HCT116 (cell line): ENCODE measurements at regions not wholly inside any gene's neighbourhood (a gene's known extent, or its start where the extent isn't known, plus 50 kb on each side); places are given as distances from the start of the nearest gene placed in this dataset.

ENCODE experiments used
- ATAC-seq: fragments of 200-7000 bp; cut with Tn5 transposase; 2 replicates; pipeline ENCODE4 v1.9.1; 2020; ENCODE audit warnings: mild to moderate bottlenecking, moderate library complexity
- BruUV-seq: library from RNA; stranded (reverse); fragments of 400-500 nt; replicated peaks from 2 replicates; lab custom pipeline; 2021; lab: Mats Ljungman, UMichigan
- CTCF ChIA-PET: fragments of 300-600 bp; sonication (Branson Sonifier 250); formaldehyde crosslinking; loops from one replicate; lab custom pipeline; 2021; ENCODE audit warnings: antibody characterized with exemption; lab: Charles Lee
- POLR2A ChIA-PET: fragments of 300-600, 350-600 bp; sonication (Branson Sonifier 250); formaldehyde crosslinking; loops from one replicate; lab custom pipeline; 2021; ENCODE audit warnings: antibody characterized with exemption; lab: Charles Lee
- RAD21 ChIA-PET, 2 experiments: fragments of 300-600 bp; sonication (Branson Sonifier 250); formaldehyde crosslinking; loops; one replicate each; lab custom pipeline; 2023; ENCODE audit warnings: low total read pairs in 2 of 2; ENCODE audit not compliant: uncharacterized antibody in 2 of 2, unreplicated experiment in 2 of 2, low non-redundant PET in 1 of 2; lab: Charles Lee
- DNase-seq: peaks from one replicate; pipeline ENCODE4 v3.0.0-alpha.2; 2010; ENCODE audit warnings: low read depth, low spot score
- H2AFZ ChIP-seq: fragments of 200-600 bp; shearing (Covaris generic), sonication (generic); 2 replicates; pipeline ENCODE4 v1.6.1; 2017; ENCODE audit warnings: low read depth, mixed run types, mixed read lengths, antibody characterized with exemption, low read length; ENCODE audit not compliant: poor library complexity, severe bottlenecking
- H3K27ac ChIP-seq: 2 replicates; pipeline ENCODE4 v1.5.1; 2012; ENCODE audit warnings: low read depth, low read length
- H3K27me3 ChIP-seq: fragments of 200-600 bp; sonication (generic); 2 replicates; pipeline ENCODE4 v1.6.1; 2016; ENCODE audit warnings: mixed run types, low read length, mixed read lengths; ENCODE audit not compliant: insufficient read depth
- H3K36me3 ChIP-seq, 2 experiments: fragments of 200-500 bp in 1 of 2; fragments of 200-600 bp in 1 of 2; sonication (Bioruptor generic) in 1 of 2; sonication (generic) in 1 of 2; 2 replicates each; pipeline versions ENCODE4 v1.5.1 to v1.6.1; 2014 to 2016; ENCODE audit warnings: low read length in 2 of 2, inconsistent platforms in 1 of 2, mixed read lengths in 1 of 2, mixed run types in 1 of 2; ENCODE audit not compliant: insufficient read depth in 2 of 2, control insufficient read depth in 1 of 2
- H3K4me1 ChIP-seq, 2 experiments: fragments of 200-600 bp in 1 of 2; sonication (generic) in 1 of 2; 2 replicates each; pipeline versions ENCODE4 v1.5.1 to v1.6.1; 2012 to 2017; ENCODE audit warnings: low read length in 2 of 2, inconsistent platforms in 1 of 2, mild to moderate bottlenecking in 1 of 2, mixed read lengths in 1 of 2, mixed run types in 1 of 2, moderate library complexity in 1 of 2; ENCODE audit not compliant: insufficient read depth in 2 of 2, control insufficient read depth in 1 of 2
- H3K4me2 ChIP-seq: fragments of 200-600 bp; sonication (generic); 2 replicates; pipeline ENCODE4 v1.6.1; 2017; ENCODE audit warnings: mixed run types, low read length, mixed read lengths
- H3K4me3 ChIP-seq, 2 experiments: fragments of 200-600 bp in 1 of 2; sonication (generic) in 1 of 2; replicated peaks in 1 of 2; 2 replicates each; pipeline ENCODE4 v1.5.1; 2011 to 2016; ENCODE audit warnings: low read length in 2 of 2, control low read depth in 1 of 2, low read depth in 1 of 2, mild to moderate bottlenecking in 1 of 2, mixed read lengths in 1 of 2, mixed run types in 1 of 2
- H3K79me2 ChIP-seq: fragments of 200-600 bp; sonication (generic); 2 replicates; pipeline ENCODE4 v1.6.1; 2017; ENCODE audit warnings: mild to moderate bottlenecking, mixed run types, low read length, moderate library complexity, mixed read lengths; ENCODE audit not compliant: insufficient read depth
- H3K9ac ChIP-seq: fragments of 200-600 bp; sonication (generic); 2 replicates; pipeline ENCODE4 v1.6.1; 2016; ENCODE audit warnings: low read length, mixed read lengths
- H3K9me2 ChIP-seq: fragments of 200-600 bp; sonication (generic), shearing (Covaris generic); 2 replicates; pipeline ENCODE4 v1.6.1; 2017; ENCODE audit warnings: mixed run types, mild to moderate bottlenecking, moderate library complexity; ENCODE audit not compliant: insufficient read depth
- H3K9me3 ChIP-seq, 2 experiments: fragments of 200-500 bp in 1 of 2; fragments of 200-600 bp in 1 of 2; sonication (Bioruptor generic) in 1 of 2; sonication (generic) in 1 of 2; 2 replicates each; pipeline ENCODE4 v1.6.1; 2014 to 2017; ENCODE audit warnings: low read length in 2 of 2, mixed read lengths in 2 of 2, inconsistent platforms in 1 of 2, low read depth in 1 of 2, mild to moderate bottlenecking in 1 of 2, mixed run types in 1 of 2, moderate library complexity in 1 of 2; ENCODE audit not compliant: control insufficient read depth in 1 of 2, insufficient read depth in 1 of 2
- H4K20me1 ChIP-seq: fragments of 200-600 bp; sonication (generic), shearing (Covaris generic); 2 replicates; pipeline ENCODE4 v1.6.1; 2017; ENCODE audit warnings: mixed run types, mild to moderate bottlenecking, moderate library complexity; ENCODE audit not compliant: insufficient read depth
- ATF3 ChIP-seq: IDR thresholded peaks from 2 replicates; pipeline ENCODE4 v1.6.1; 2012
- CTCF ChIP-seq, 3 experiments: fragments of 200-600 bp in 1 of 3; sonication (generic) in 1 of 3; IDR thresholded peaks in 2 of 3; conservative IDR thresholded peaks in 1 of 3; 2 replicates each; pipeline ENCODE4 v1.5.1; 2012 to 2017; ENCODE audit warnings: low read depth in 2 of 3, low read length in 2 of 3, antibody characterized with exemption in 1 of 3, borderline replicate concordance in 1 of 3, control low read depth in 1 of 3, mild to moderate bottlenecking in 1 of 3, mixed read lengths in 1 of 3, mixed run types in 1 of 3, moderate library complexity in 1 of 3; ENCODE audit not compliant: insufficient read depth in 1 of 3
- EGR1 ChIP-seq: IDR thresholded peaks from 2 replicates; pipeline ENCODE4 v1.6.1; 2012; ENCODE audit warnings: low read depth
- ELF1 ChIP-seq: IDR thresholded peaks from 2 replicates; pipeline ENCODE4 v1.6.1; 2012; ENCODE audit warnings: low read depth, borderline replicate concordance
- EZH2 ChIP-seq: fragments of 200-600 bp; sonication (generic); IDR thresholded peaks from 2 replicates; pipeline ENCODE4 v1.6.1; 2017; ENCODE audit warnings: antibody characterized with exemption, mixed run types
- EZH2phosphoT487 ChIP-seq: fragments of 200-600 bp; IDR thresholded peaks from 2 replicates; pipeline ENCODE4 v1.6.1; 2018; ENCODE audit warnings: antibody characterized with exemption, borderline replicate concordance
- FOSL1 ChIP-seq: IDR thresholded peaks from 2 replicates; pipeline ENCODE4 v1.6.1; 2012; ENCODE audit warnings: low read depth
- MAX ChIP-seq: IDR thresholded peaks from 2 replicates; pipeline ENCODE4 v1.6.1; 2012
- POLR2AphosphoS5 ChIP-seq: IDR thresholded peaks from 2 replicates; pipeline ENCODE4 v1.6.1; 2011; ENCODE audit warnings: mild to moderate bottlenecking, low read depth, low read length, moderate library complexity
- RAD21 ChIP-seq: IDR thresholded peaks from 2 replicates; pipeline ENCODE4 v1.6.1; 2012; ENCODE audit warnings: low read depth, mild to moderate bottlenecking
- REST ChIP-seq: IDR thresholded peaks from 2 replicates; pipeline ENCODE4 v1.6.1; 2012; ENCODE audit warnings: low read depth
- SP1 ChIP-seq: IDR thresholded peaks from 2 replicates; pipeline ENCODE4 v1.6.1; 2012; ENCODE audit warnings: low read depth
- TCF7L2 ChIP-seq: IDR thresholded peaks from 2 replicates; pipeline ENCODE4 v1.7.0; 2011; ENCODE audit warnings: borderline replicate concordance, inconsistent platforms; ENCODE audit not compliant: insufficient read depth, insufficient read length; ENCODE audit errors: extremely low read depth
- ZNF274 ChIP-seq: fragments of 200-500 bp; sonication (Bioruptor generic); IDR thresholded peaks from 2 replicates; pipeline ENCODE4 v1.6.1; 2014; ENCODE audit warnings: mild to moderate bottlenecking, low read depth, low read length, inconsistent platforms
- intact Hi-C: fragments of 100-400 bp; cut with micrococcal nuclease; formaldehyde crosslinking; loops from 2 replicates; pipeline ENCODE4 v1.10.0; 2022

GRCh38 chr2:186991766-186992417 is 142.9 kb upstream of the ZSWIM2 start:
- Histone ChIP-seq H3K4me3 (no peak overlapping the region), H2AFZ (no peak overlapping the region), H3K36me3 (no peaks in the 10 kb centered on the region), H3K27ac (no peak overlapping the region), H3K27me3 (no peaks in the 10 kb centered on the region), H3K4me1 (no peaks in the 10 kb centered on the region), H3K4me2 (no peak overlapping the region), H3K9ac (no peak overlapping the region), H3K9me3 (no peaks in the 10 kb centered on the region), H3K9me2 (no peaks in the 10 kb centered on the region), H4K20me1 (no peaks in the 10 kb centered on the region), H3K79me2 (no peaks in the 10 kb centered on the region)
- BruUV-seq = no TSS peak
- no peak for ATAC-seq
- ChIA-PET POLR2A (no interaction called here), CTCF (interaction anchor here (0.9 kb wide), 1 partner anchor 88 kb away, joined by 3 read pairs; no protein-coding TSS in a partner anchor), RAD21 (no interaction called here)
- TF ChIP-seq RAD21 (peak; percentile 30; the same call in 1 of the 2 replicates), MAX (no peak)
- DNase-seq = no peak
- intact Hi-C loops = no loop called here

- Histone ChIP-seq H2AFZ (no peak overlapping the region), H3K9ac (no peak overlapping the region)
- TF ChIP-seq ATF3 (no peak), ELF1 (no peak), EZH2 (no peak), ZNF274 (no peak), CTCF (IDR thresholded peaks at IDR 0.05 in 2 of 3, conservative IDR thresholded peaks at IDR 0.05 in 1 of 3; ENCODE audit: borderline replicate concordance in 1 of 3, insufficient read depth in 1 of 3, low read depth in 2 of 3, low read length in 2 of 3) (no peak), TCF7L2 (no peak), EGR1 (no peak), FOSL1 (no peak), POLR2AphosphoS5 (no peak), SP1 (no peak), REST (no peak), EZH2phosphoT487 (no peak)
- TF ChIP-seq, all 23 proteins: peak for 0
- H3K36me3 ChIP-seq = no peaks in the 10 kb centered on the region
- H3K9me3 ChIP-seq = no peaks in the 10 kb centered on the region
- POLR2A ChIA-PET = no interaction called here
- no peaks in the 10 kb centered on the region for H3K79me2 ChIP-seq
- H3K4me1 ChIP-seq = no peaks in the 10 kb centered on the region
- H3K4me2 ChIP-seq = no peak overlapping the region
- BruUV-seq = no TSS peak
- ATAC-seq = no peak
- CTCF ChIA-PET = no interaction called here
- no peaks in the 10 kb centered on the region for H3K9me2 ChIP-seq
- intact Hi-C loops = no loop called here
- no peak for DNase-seq
- H3K27ac ChIP-seq = no peak overlapping the region
- no peak overlapping the region for H3K4me3 ChIP-seq
- RAD21 ChIA-PET = no interaction called here
- no peaks in the 10 kb centered on the region for H3K27me3 ChIP-seq
- H4K20me1 ChIP-seq = no peaks in the 10 kb centered on the region
Observed at GRCh38 chr2:186984966-186985365, 136.0 kb upstream of the ZSWIM2 start.
